Adrenal gland (tissue), 5 donors: ENCODE measurements at regions not wholly inside any gene's neighbourhood (a gene's known extent, or its start where the extent isn't known, plus 50 kb on each side); places are given as distances from the start of the nearest gene placed in this dataset.

Source experiments
- CTCF ChIP-seq, 6 experiments: fragments of 450-650 bp in 4 of 6; fragments of 200-600 bp in 2 of 6; sonication (generic) in 1 of 6; IDR thresholded peaks; 1 replicate in 5 of 6; 2 replicates in 1 of 6; pipeline versions ENCODE4 v1.5.1 to v1.8.0; 2016 to 2021; ENCODE audit warnings: antibody characterized with exemption in 6 of 6, mild to moderate bottlenecking in 2 of 6, moderate library complexity in 1 of 6
- POLR2A ChIP-seq, 2 donors: fragments of 450-650 bp; IDR thresholded peaks; one replicate each; pipeline ENCODE4 v1.6.1; 2017; ENCODE audit warnings: antibody characterized with exemption in 2 of 2, mild to moderate bottlenecking in 2 of 2, moderate library complexity in 1 of 2
- donor health status: DM: no; HTN: no; CAD: no.

DNA sequence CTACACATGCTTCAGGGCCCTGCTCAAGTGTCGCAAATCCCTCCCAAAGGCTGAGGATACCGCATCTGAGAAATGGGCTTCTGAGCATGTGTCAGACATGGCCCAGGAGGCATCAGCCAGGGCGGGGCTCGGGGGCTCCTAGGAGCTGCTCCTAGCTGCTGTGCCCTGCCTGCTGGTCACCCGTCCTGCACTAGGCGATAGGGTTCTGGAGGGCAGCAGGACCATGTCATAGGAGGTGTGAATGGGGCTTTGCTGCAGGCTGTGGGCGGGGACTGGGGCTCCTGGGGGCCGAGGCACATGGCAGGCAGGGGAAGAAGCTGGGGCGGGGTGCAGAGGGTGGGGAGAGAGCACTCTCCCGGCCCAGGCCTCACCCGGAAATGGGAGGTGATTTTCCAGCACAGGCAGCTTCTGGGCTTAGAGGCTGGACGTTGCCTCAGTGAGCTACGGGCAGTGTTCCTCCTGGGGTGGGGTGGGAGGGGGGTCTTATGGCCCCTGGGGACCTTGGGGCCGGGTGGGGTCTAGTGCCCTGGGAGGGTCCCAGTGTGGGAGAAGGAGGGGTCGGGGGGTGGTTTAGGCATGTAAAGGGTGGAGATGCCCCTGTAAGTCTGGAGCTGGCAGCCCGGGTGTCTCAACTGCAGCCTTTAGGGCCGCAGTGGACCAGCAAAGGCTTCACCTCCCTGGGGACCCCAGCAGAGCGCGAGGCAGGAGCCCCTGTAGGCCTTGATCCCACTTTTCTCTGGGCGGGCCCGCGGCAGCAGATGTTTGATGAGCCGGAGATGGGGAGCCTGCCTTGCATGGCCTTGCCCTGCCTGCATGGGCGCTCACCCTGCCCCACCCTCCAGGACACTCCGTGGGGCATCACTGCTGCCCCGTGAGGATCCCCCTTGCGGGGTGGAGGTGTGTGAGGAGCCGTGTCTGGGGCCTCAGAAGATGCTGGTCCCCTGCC lies 98.6 kb upstream of the LRPAP1 start:
- no peak for TF ChIP-seq CTCF (IDR thresholded peaks at IDR 0.05)
- TF ChIP-seq POLR2A (IDR thresholded peaks at IDR 0.05): no peak
